A549 (cell line): ENCODE measurements at regions not wholly inside any gene's neighbourhood (a gene's known extent, or its start where the extent isn't known, plus 50 kb on each side); places are given as distances from the start of the nearest gene placed in this dataset.

Source experiments
- ATAC-seq, 2 experiments: fragments of 200-7000 bp in 1 of 2; fragments of >200 bp in 1 of 2; cut with Nextera tagmentation in 1 of 2; cut with Tn5 transposase in 1 of 2; 3 replicates each; pipeline versions ENCODE4 v1.8.0 to v1.9.1; 2018 to 2020; ENCODE audit warnings: mild to moderate bottlenecking in 1 of 2, moderate library complexity in 1 of 2
- CTCF ChIA-PET: fragments of 300-600 bp; sonication (Branson Sonifier 250); formaldehyde crosslinking; extraction: SDS; loops from one replicate; lab custom pipeline; 2021; ENCODE audit warnings: antibody characterized with exemption, inconsistent platforms; lab: Yijun Ruan, JAX
- POLR2A ChIA-PET: fragments of 350-600 bp; formaldehyde crosslinking; extraction: SDS; loops from one replicate; lab custom pipeline; 2021; ENCODE audit warnings: antibody characterized with exemption, inconsistent platforms; lab: Yijun Ruan, JAX
- DNase-seq, 2 experiments: peaks; one replicate each; pipeline versions ENCODE4 v3.0.0 to v3.0.0-alpha.2; 2011 to 2016; ENCODE audit warnings: low read depth in 1 of 2, low spot score in 1 of 2
- FAIRE-seq: peaks from 2 replicates; lab custom pipeline; 2011; peaks lifted over from hg19 to GRCh38; lab: Jason Lieb, UNC
- H3K27ac ChIP-seq, 2 experiments: fragments of >200 bp; sonication (Bioruptor Twin); formaldehyde crosslinking; 3 replicates each; pipeline ENCODE4 v1.5.1; 2016 to 2017
- H3K4me1 ChIP-seq: fragments of >200 bp; sonication (Bioruptor Twin); formaldehyde crosslinking; 3 replicates; pipeline ENCODE4 v1.6.1; 2016
- H3K4me2 ChIP-seq: fragments of >200 bp; sonication (Bioruptor Twin); formaldehyde crosslinking; 3 replicates; pipeline ENCODE4 v1.6.1; 2016
- H3K4me3 ChIP-seq: fragments of >200 bp; sonication (Bioruptor Twin); formaldehyde crosslinking; 3 replicates; pipeline ENCODE4 v1.5.1; 2016
- H3K9me3 ChIP-seq: fragments of >200 bp; sonication (Bioruptor Twin); formaldehyde crosslinking; 3 replicates; pipeline ENCODE4 v1.6.1; 2016
- BCL3 ChIP-seq: fragments of >200 bp; sonication (Bioruptor Twin); formaldehyde crosslinking; IDR thresholded peaks from 3 replicates; pipeline ENCODE4 v1.6.1; 2016
- BHLHE40 ChIP-seq: IDR thresholded peaks from 2 replicates; pipeline ENCODE4 v1.6.1; 2012; ENCODE audit warnings: low read depth, low read length, inconsistent platforms
- CEBPB ChIP-seq, 2 experiments: fragments of >200 bp in 1 of 2; sonication (Bioruptor Twin) in 1 of 2; formaldehyde crosslinking in 1 of 2; IDR thresholded peaks; 2 replicates each; pipeline ENCODE4 v1.6.1; 2012 to 2016
- CHD4 ChIP-seq: fragments of 200-600 bp; sonication (generic); IDR thresholded peaks from 2 replicates; pipeline ENCODE4 v1.6.1; 2016; ENCODE audit warnings: antibody characterized with exemption, mild to moderate bottlenecking, borderline replicate concordance
- CTCF ChIP-seq: fragments of >200 bp; sonication (Bioruptor Twin); formaldehyde crosslinking; IDR thresholded peaks from 3 replicates; pipeline ENCODE4 v1.5.1; 2016
- E2F6 ChIP-seq: IDR thresholded peaks from 2 replicates; pipeline ENCODE4 v1.6.1; 2012; ENCODE audit warnings: low read depth, borderline replicate concordance
- EHF ChIP-seq: fragments of 250-450 bp; sonication (Bioruptor Pico); IDR thresholded peaks from 2 replicates; pipeline ENCODE4 v1.5.0; 2020; ENCODE audit warnings: mild to moderate bottlenecking
- ESRRA ChIP-seq: fragments of 150-350 bp; IDR thresholded peaks from 2 replicates; pipeline ENCODE4 v1.6.1; 2014; ENCODE audit warnings: mild to moderate bottlenecking, low read length, borderline replicate concordance
- FOSB ChIP-seq: fragments of 250-450 bp; sonication (Bioruptor Pico); IDR thresholded peaks from 2 replicates; pipeline ENCODE4 v1.5.0; 2020; ENCODE audit warnings: mild to moderate bottlenecking, moderate library complexity
- FOSL2 ChIP-seq, 2 experiments: fragments of 450-650 bp in 1 of 2; fragments of >200 bp in 1 of 2; sonication (Bioruptor Twin) in 1 of 2; formaldehyde crosslinking; IDR thresholded peaks; 2 replicates each; pipeline versions ENCODE4 v1.5.0 to v1.6.1; 2016 to 2020; ENCODE audit warnings: mild to moderate bottlenecking in 1 of 2, moderate library complexity in 1 of 2
- GATA3 ChIP-seq: IDR thresholded peaks from 2 replicates; pipeline ENCODE4 v1.6.1; 2012; ENCODE audit warnings: borderline replicate concordance
- HOXA7 ChIP-seq: fragments of 250-450 bp; sonication (Bioruptor Pico); IDR thresholded peaks from 2 replicates; pipeline ENCODE4 v1.5.0; 2020; ENCODE audit warnings: mild to moderate bottlenecking, moderate library complexity
- HOXB13 ChIP-seq: fragments of 250-450 bp; sonication (Bioruptor Pico); IDR thresholded peaks from 2 replicates; pipeline ENCODE4 v1.5.0; 2020; ENCODE audit warnings: low read depth, mild to moderate bottlenecking, moderate library complexity
- JUNB ChIP-seq: fragments of >200 bp; sonication (Bioruptor Twin); formaldehyde crosslinking; IDR thresholded peaks from 2 replicates; pipeline ENCODE4 v1.6.1; 2016
- KDM5A ChIP-seq: fragments of 200-600 bp; sonication (generic); IDR thresholded peaks from 2 replicates; pipeline ENCODE4 v1.6.1; 2016; ENCODE audit warnings: antibody characterized with exemption, mild to moderate bottlenecking
- MAZ ChIP-seq: fragments of 150-350 bp; IDR thresholded peaks from 2 replicates; pipeline ENCODE4 v1.6.1; 2014; ENCODE audit warnings: antibody characterized with exemption, low read depth, low read length, borderline replicate concordance
- MYC ChIP-seq: IDR thresholded peaks from 2 replicates; pipeline ENCODE4 v1.6.1; 2012; ENCODE audit warnings: mild to moderate bottlenecking, inconsistent platforms, low read length, improper control_type of control experiment, borderline replicate concordance
- NPAS2 ChIP-seq: fragments of 250-450 bp; sonication (Bioruptor Pico); IDR thresholded peaks from 2 replicates; pipeline ENCODE4 v1.8.0; 2022; ENCODE audit warnings: mild to moderate bottlenecking, moderate library complexity, borderline replicate concordance
- NR3C1 ChIP-seq: fragments of >200 bp; sonication (Bioruptor Twin); formaldehyde crosslinking; IDR thresholded peaks from 3 replicates; pipeline ENCODE4 v1.6.1; 2017
- PHF8 ChIP-seq: fragments of 200-600 bp; sonication (generic); IDR thresholded peaks from 2 replicates; pipeline ENCODE4 v1.6.1; 2016; ENCODE audit warnings: low read depth, mild to moderate bottlenecking, antibody characterized with exemption, moderate library complexity, borderline replicate concordance
- POLR2A ChIP-seq: IDR thresholded peaks from 2 replicates; pipeline ENCODE4 v1.6.1; 2012; ENCODE audit warnings: mild to moderate bottlenecking, low read length
- RFX5 ChIP-seq: fragments of 450-650 bp; IDR thresholded peaks from 2 replicates; pipeline ENCODE4 v1.7.1; 2014; ENCODE audit warnings: antibody characterized with exemption, mild to moderate bottlenecking, moderate library complexity
- TFCP2L1 ChIP-seq: fragments of 250-450 bp; sonication (Bioruptor Pico); IDR thresholded peaks from 2 replicates; pipeline ENCODE4 v1.5.0; 2021; ENCODE audit warnings: mild to moderate bottlenecking
- TP53 ChIP-seq: fragments of 250-450 bp; sonication (Bioruptor Pico); IDR thresholded peaks from 2 replicates; pipeline ENCODE4 v1.5.0; 2021; ENCODE audit warnings: mild to moderate bottlenecking, moderate library complexity
- ZC3H11A ChIP-seq: fragments of 450-650 bp; IDR thresholded peaks from 2 replicates; pipeline ENCODE4 v1.6.1; 2014; ENCODE audit warnings: antibody characterized with exemption, mild to moderate bottlenecking
- ZFP36 ChIP-seq: fragments of 450-650 bp; IDR thresholded peaks from 2 replicates; pipeline ENCODE4 v1.6.1; 2014; ENCODE audit warnings: borderline replicate concordance; ENCODE audit not compliant: partially characterized antibody
- ZSCAN20 ChIP-seq: fragments of 250-450 bp; sonication (Bioruptor Pico); IDR thresholded peaks from 2 replicates; pipeline ENCODE4 v1.8.0; 2022; ENCODE audit warnings: mild to moderate bottlenecking, moderate library complexity
- WGBS: methylation state at CpG from one replicate; pipeline ENCODE4 v1.1.6; 2017; ENCODE audit errors: missing lambda C conversion rate; 5-methylcytosine and 5-hydroxymethylcytosine counted together
- TF ChIP-seq, protein P1 (sequence below): IDR thresholded peaks from 2 replicates; pipeline ENCODE4 v1.6.1; 2012

GRCh38 chr11:113591117-113591516 lies 115.0 kb downstream of the TMPRSS5 start:
- H3K4me1 ChIP-seq: no peaks in the 10 kb centered on the region
- no peak for ATAC-seq
- ChIA-PET POLR2A (no interaction called here), CTCF (interaction anchor here (0.6 to 0.7 kb wide), 2 partner anchors 43 to 462 kb away, joined by 3 read pairs; no protein-coding TSS in a partner anchor)
- H3K9me3 ChIP-seq: no peaks in the 10 kb centered on the region
- DNase-seq: no peak
- no peak overlapping the region for H3K27ac ChIP-seq
- WGBS: 10% methylated on average over 2 of the region's 3 CpGs
- no peak overlapping the region for H3K4me3 ChIP-seq
- no peak for FAIRE-seq
- H3K4me2 ChIP-seq: no peak overlapping the region
- no peak for TF ChIP-seq BHLHE40
- no peak for TF ChIP-seq ZC3H11A

- ATAC-seq (no peak), DNase-seq (no peak), FAIRE-seq (no peak)
- H3K4me3 ChIP-seq: no peak overlapping the region
- TF ChIP-seq RFX5 (no peak), KDM5A (no peak)
- WGBS: 32% methylated on average over 4 of the region's 4 CpGs
- H3K4me1 ChIP-seq: no peaks in the 10 kb centered on the region
- no peak overlapping the region for H3K4me2 ChIP-seq
- POLR2A ChIA-PET: no interaction called here
- CTCF ChIA-PET: interaction anchor here (1.3 kb wide), 1 partner anchor 9 kb away, joined by 3 read pairs; no protein-coding TSS in a partner anchor
- no peaks in the 10 kb centered on the region for H3K9me3 ChIP-seq
- H3K27ac ChIP-seq: no peak overlapping the region
These were observed 112.1 kb upstream of the DRD2 start for GRCh38 chr11:113587308-113587739.

- FAIRE-seq (no peak), ATAC-seq (no peak), DNase-seq (no peak)
- Histone ChIP-seq H3K9me3 (no peaks in the 10 kb centered on the region), H3K4me3 (no peak overlapping the region), H3K4me1 (no peaks in the 10 kb centered on the region), H3K27ac (no peak overlapping the region), H3K4me2 (no peak overlapping the region)
- ChIA-PET POLR2A (no interaction called here), CTCF (interaction anchor here (0.6 kb wide), 1 partner anchor 1058 kb away, joined by 3 read pairs; no protein-coding TSS in a partner anchor)
- 46% methylated on average over 6 of the region's 6 CpGs for WGBS
- TF ChIP-seq FOSB (no peak), NR3C1 (no peak), TP53 (CRISPR knock-in tag) (no peak), ZFP36 (no peak), JUNB (no peak), MYC (no peak), HOXA7 (no peak), ZSCAN20 (CRISPR knock-in tag) (no peak), E2F6 (no peak), NPAS2 (CRISPR knock-in tag) (no peak)
These were observed 109.2 kb upstream of the DRD2 start for GRCh38 chr11:113584371-113584770.

DNA sequence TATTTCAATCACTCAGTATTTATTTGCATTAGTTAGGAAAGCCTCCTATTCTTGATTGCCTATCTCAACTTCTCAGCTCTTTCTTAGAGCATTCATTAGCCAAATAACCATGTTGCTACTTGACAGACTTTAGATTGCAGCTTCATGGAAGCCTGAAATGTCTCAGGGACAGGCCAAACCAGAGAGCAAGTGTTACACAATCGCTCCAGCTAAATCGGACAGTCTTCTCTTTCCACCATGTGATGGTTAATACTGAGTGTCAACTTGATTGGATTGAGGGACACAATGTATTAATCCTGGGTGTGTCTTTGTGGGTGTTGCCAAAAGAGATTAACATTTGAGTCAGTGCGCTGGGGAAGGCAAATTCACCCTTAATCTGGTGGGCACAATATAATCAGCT lies 106.5 kb upstream of the DRD2 start:
- 71% methylated on average over 3 of the region's 3 CpGs for WGBS
- ChIA-PET POLR2A (interaction anchor here (0.7 kb wide), 1 partner anchor 156 kb away, joined by 3 read pairs; no protein-coding TSS in a partner anchor), CTCF (no interaction called here)
- FAIRE-seq (no peak), DNase-seq (no peak), ATAC-seq (no peak)
- TF ChIP-seq GATA3: no peak
- no peak for TF ChIP-seq CTCF
- TF ChIP-seq CHD4: no peak
- no peak for TF ChIP-seq PHF8
- TF ChIP-seq POLR2A: no peak
- no peak for TF ChIP-seq CEBPB (IDR thresholded peaks at IDR 0.05)
- no peak for TF ChIP-seq TFCP2L1 (CRISPR knock-in tag)
- no peak for TF ChIP-seq HOXB13 (CRISPR knock-in tag)
- TF ChIP-seq HOXA7: no peak
- no peak for TF ChIP-seq FOSL2 (IDR thresholded peaks at IDR 0.05)
- TF ChIP-seq FOSL2 (CRISPR knock-in tag; IDR thresholded peaks at IDR 0.05): no peak
- no peak for TF ChIP-seq EHF (CRISPR knock-in tag)
- TF ChIP-seq MAZ: no peak
- no peak for TF ChIP-seq NR3C1
- no peak for TF ChIP-seq BCL3
- no peak for TF ChIP-seq NPAS2 (CRISPR knock-in tag)
- no peak for TF ChIP-seq ESRRA
- TF ChIP-seq, protein P1, sequence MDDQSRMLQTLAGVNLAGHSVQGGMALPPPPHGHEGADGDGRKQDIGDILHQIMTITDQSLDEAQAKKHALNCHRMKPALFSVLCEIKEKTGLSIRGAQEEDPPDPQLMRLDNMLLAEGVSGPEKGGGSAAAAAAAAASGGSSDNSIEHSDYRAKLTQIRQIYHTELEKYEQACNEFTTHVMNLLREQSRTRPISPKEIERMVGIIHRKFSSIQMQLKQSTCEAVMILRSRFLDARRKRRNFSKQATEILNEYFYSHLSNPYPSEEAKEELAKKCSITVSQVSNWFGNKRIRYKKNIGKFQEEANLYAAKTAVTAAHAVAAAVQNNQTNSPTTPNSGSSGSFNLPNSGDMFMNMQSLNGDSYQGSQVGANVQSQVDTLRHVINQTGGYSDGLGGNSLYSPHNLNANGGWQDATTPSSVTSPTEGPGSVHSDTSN: no peak
- no peak for TF ChIP-seq RFX5
- H3K9me3 ChIP-seq: no peaks in the 10 kb centered on the region
- H3K4me1 ChIP-seq: no peaks in the 10 kb centered on the region
- H3K4me3 ChIP-seq: no peak overlapping the region
- no peak overlapping the region for H3K4me2 ChIP-seq
- H3K27ac ChIP-seq: no peak overlapping the region
